LNCaP clone FGC (cell line): ENCODE measurements at regions not wholly inside any gene's neighbourhood (a gene's known extent, or its start where the extent isn't known, plus 50 kb on each side); places are given as distances from the start of the nearest gene placed in this dataset.

ENCODE experiments used
- DNase-seq: peaks from one replicate; pipeline ENCODE4 v3.0.0-alpha.2; 2011; ENCODE audit warnings: low read depth
- H3K4me3 ChIP-seq: 2 replicates; pipeline ENCODE4 v1.5.1; 2011; ENCODE audit warnings: mild to moderate bottlenecking, low read depth, low read length, control low read depth
- CTCF ChIP-seq: IDR thresholded peaks from 2 replicates; pipeline ENCODE4 v1.5.1; 2012; ENCODE audit warnings: mild to moderate bottlenecking; ENCODE audit not compliant: control insufficient read depth, insufficient read depth; ENCODE audit errors: extremely low read depth

GRCh38 chr12:46506198-46506597 lies 133.6 kb upstream of the SLC38A2 start:
- H3K4me3 ChIP-seq: no peak overlapping the region
- DNase-seq: no peak
- no peak for TF ChIP-seq CTCF

GRCh38 chr12:46504494-46504893 lies 131.9 kb upstream of the SLC38A2 start:
- no peak for TF ChIP-seq CTCF
- no peak overlapping the region for H3K4me3 ChIP-seq
- DNase-seq: no peak

GRCh38 chr12:46503637-46504175 lies 131.1 kb upstream of the SLC38A2 start:
- no peak for DNase-seq
- H3K4me3 ChIP-seq: no peak overlapping the region
- TF ChIP-seq CTCF: no peak

- DNase-seq: no peak
- TF ChIP-seq CTCF: no peak
- no peak overlapping the region for H3K4me3 ChIP-seq
Measured at GRCh38 chr12:46500673-46501072, 128.1 kb upstream of the SLC38A2 start.

GRCh38 chr12:46499901-46500300 lies 127.3 kb upstream of the SLC38A2 start:
- no peak overlapping the region for H3K4me3 ChIP-seq
- no peak for TF ChIP-seq CTCF
- DNase-seq: no peak

- TF ChIP-seq CTCF: no peak
- no peak overlapping the region for H3K4me3 ChIP-seq
Measured at GRCh38 chr12:46499226-46499625, 126.7 kb upstream of the SLC38A2 start.

GRCh38 chr12:46497739-46498138 lies 125.2 kb upstream of the SLC38A2 start:
- DNase-seq: no peak
- TF ChIP-seq CTCF: no peak
- no peak overlapping the region for H3K4me3 ChIP-seq

More at GRCh38 chr12:46499226-46499625, 126.7 kb upstream of the SLC38A2 start:
- no peak for DNase-seq
